ENCODE measurements at regions not wholly inside any gene's neighbourhood (a gene's known extent, or its start where the extent isn't known, plus 50 kb on each side); places are given as distances from the start of the nearest gene placed in this dataset.

GRCh38 chr7:156109076-156109475, 296.8 kb upstream of the SHH start:
- TF ChIP-seq CTCF (conservative IDR thresholded peaks at IDR 0.05) (no peak), ZFX (IDR thresholded peaks at IDR 0.05) (no peak)
- H3K27ac ChIP-seq: no peak overlapping the region

- TF ChIP-seq ZFX (IDR thresholded peaks at IDR 0.05): no peak
- TF ChIP-seq CTCF (conservative IDR thresholded peaks at IDR 0.05): no peak
- H3K27ac ChIP-seq: no peak overlapping the region
These were observed 295.7 kb upstream of the SHH start for GRCh38 chr7:156107957-156108356.

- TF ChIP-seq ZFX (IDR thresholded peaks at IDR 0.05): no peak
- TF ChIP-seq CTCF (conservative IDR thresholded peaks at IDR 0.05): no peak
- H3K27ac ChIP-seq: no peak overlapping the region
These were observed 293.8 kb upstream of the SHH start for GRCh38 chr7:156106107-156106426.

GRCh38 chr7:156105337-156106106, 293.3 kb upstream of the SHH start:
- no peak overlapping the region for H3K27ac ChIP-seq
- TF ChIP-seq ZFX (IDR thresholded peaks at IDR 0.05) (no peak), CTCF (conservative IDR thresholded peaks at IDR 0.05) (no peak)

GRCh38 chr7:156104501-156105336, 292.5 kb upstream of the SHH start:
- TF ChIP-seq ZFX (IDR thresholded peaks at IDR 0.05) (no peak), CTCF (conservative IDR thresholded peaks at IDR 0.05) (no peak)
- no peak overlapping the region for H3K27ac ChIP-seq

- H3K27ac ChIP-seq: no peak overlapping the region
- TF ChIP-seq ZFX (IDR thresholded peaks at IDR 0.05) (no peak), CTCF (conservative IDR thresholded peaks at IDR 0.05) (no peak)
These were observed 290.0 kb upstream of the SHH start for GRCh38 chr7:156102267-156102666.

GRCh38 chr7:156101355-156101754, 289.1 kb upstream of the SHH start:
- H3K27ac ChIP-seq: no peak overlapping the region
- no peak for TF ChIP-seq ZFX (IDR thresholded peaks at IDR 0.05)
- TF ChIP-seq CTCF (conservative IDR thresholded peaks at IDR 0.05): no peak

All from C4-2B (cell line).